Neural progenitor cell (in vitro differentiated cells): ENCODE measurements at regions not wholly inside any gene's neighbourhood (a gene's known extent, or its start where the extent isn't known, plus 50 kb on each side); places are given as distances from the start of the nearest gene placed in this dataset.

Experiments used
- DNase-seq: peaks from one replicate; pipeline ENCODE4 v3.0.0-alpha.2; 2016; ENCODE audit warnings: low spot score
- H2AFZ ChIP-seq: fragments of 200-600 bp; sonication (generic); replicated peaks from 2 replicates; pipeline ENCODE4 v1.6.1; 2016; ENCODE audit warnings: antibody characterized with exemption
- H3F3A ChIP-seq: fragments of 200-600 bp; sonication (generic); 2 replicates; pipeline ENCODE4 v1.6.1; 2016; ENCODE audit warnings: antibody characterized with exemption, low read depth
- H3K27ac ChIP-seq: fragments of 200-600 bp; sonication (generic); 2 replicates; pipeline ENCODE4 v1.5.1; 2016; ENCODE audit warnings: mild to moderate bottlenecking
- H3K27me3 ChIP-seq: fragments of 200-600 bp; sonication (generic); 2 replicates; pipeline ENCODE4 v1.6.1; 2016; ENCODE audit warnings: mild to moderate bottlenecking, moderate library complexity
- H3K36me3 ChIP-seq: fragments of 200-600 bp; sonication (generic); 2 replicates; pipeline ENCODE4 v1.5.1; 2016
- H3K4me1 ChIP-seq: fragments of 200-600 bp; sonication (generic); 2 replicates; pipeline ENCODE4 v1.6.1; 2016; ENCODE audit warnings: mixed run types
- H3K4me2 ChIP-seq: fragments of 200-600 bp; sonication (generic); 2 replicates; pipeline ENCODE4 v1.6.1; 2016
- H3K4me3 ChIP-seq: fragments of 200-600 bp; sonication (generic); 2 replicates; pipeline ENCODE4 v1.5.1; 2016
- H3K79me2 ChIP-seq: fragments of 200-600 bp; sonication (generic); 2 replicates; pipeline ENCODE4 v1.6.1; 2016; ENCODE audit warnings: low read depth
- H3K9ac ChIP-seq: fragments of 200-600 bp; sonication (generic); 2 replicates; pipeline ENCODE4 v1.6.1; 2016
- H3K9me3 ChIP-seq: fragments of 200-600 bp; sonication (generic); 2 replicates; pipeline ENCODE4 v1.5.1; 2016; ENCODE audit warnings: low read depth
- H4K20me1 ChIP-seq: fragments of 200-600 bp; sonication (generic); 2 replicates; pipeline ENCODE4 v1.6.1; 2016; ENCODE audit warnings: low read depth
- H3K27ac Mint-ChIP-seq: 3 replicates; pipeline ENCODE4 v1.8.0; 2021; ENCODE audit warnings: mixed read lengths
- H3K27me3 Mint-ChIP-seq: 2 replicates; pipeline ENCODE4 v1.8.0; 2022; ENCODE audit warnings: low read depth, mild to moderate bottlenecking, inconsistent platforms, moderate library complexity, mixed read lengths; ENCODE audit not compliant: insufficient read depth
- H3K36me3 Mint-ChIP-seq: 3 replicates; pipeline ENCODE4 v1.8.0; 2021; ENCODE audit warnings: mixed read lengths
- H3K4me1 Mint-ChIP-seq: 3 replicates; pipeline ENCODE4 v1.8.0; 2021; ENCODE audit warnings: mixed read lengths
- H3K4me3 Mint-ChIP-seq: 3 replicates; pipeline ENCODE4 v1.8.0; 2021; ENCODE audit warnings: mild to moderate bottlenecking, moderate library complexity, mixed read lengths
- H3K9me3 Mint-ChIP-seq: 3 replicates; pipeline ENCODE4 v1.8.0; 2020; ENCODE audit warnings: mixed read lengths
- CTCF ChIP-seq: fragments of 200-600 bp; sonication (generic); IDR thresholded peaks from 2 replicates; pipeline ENCODE4 v1.5.1; 2017; ENCODE audit warnings: antibody characterized with exemption, mild to moderate bottlenecking
- EZH2 ChIP-seq: fragments of 200-600 bp; sonication (generic); IDR thresholded peaks from 2 replicates; pipeline ENCODE4 v1.6.1; 2017; ENCODE audit warnings: antibody characterized with exemption, mild to moderate bottlenecking, moderate library complexity
- EZH2phosphoT487 ChIP-seq: fragments of 200-600 bp; sonication (generic); IDR thresholded peaks from 2 replicates; pipeline ENCODE4 v1.6.1; 2017; ENCODE audit warnings: antibody characterized with exemption

GRCh38 chr16:61530697-61531096 is 505.5 kb downstream of the CDH8 start:
- Histone ChIP-seq H3K4me3 (no peak overlapping the region), H2AFZ (no peak overlapping the region), H3K9ac (no peak overlapping the region), H3K79me2 (no peaks in the 10 kb centered on the region), H3K9me3 (no peaks in the 10 kb centered on the region), H3K27ac (no peak overlapping the region), H4K20me1 (no peaks in the 10 kb centered on the region), H3K36me3 (no peaks in the 10 kb centered on the region), H3K4me2 (no peak overlapping the region), H3F3A (no peaks in the 10 kb centered on the region), H3K27me3 (no peaks in the 10 kb centered on the region), H3K4me1 (no peaks in the 10 kb centered on the region)
- no peaks in the 10 kb centered on the region for H3K36me3 Mint-ChIP-seq
- no peaks in the 10 kb centered on the region for H3K4me1 Mint-ChIP-seq
- no peak for DNase-seq
- H3K4me3 Mint-ChIP-seq = no peak overlapping the region
- H3K27me3 Mint-ChIP-seq = no peaks in the 10 kb centered on the region
- H3K27ac Mint-ChIP-seq = no peak overlapping the region
- no peak for TF ChIP-seq EZH2phosphoT487
- no peak for TF ChIP-seq CTCF
- no peak for TF ChIP-seq EZH2
- H3K9me3 Mint-ChIP-seq = no peaks in the 10 kb centered on the region

GRCh38 chr16:61500851-61501250 is 535.4 kb downstream of the CDH8 start:
- Mint-ChIP-seq H3K27ac (no peak overlapping the region), H3K4me1 (no peaks in the 10 kb centered on the region), H3K9me3 (no peaks in the 10 kb centered on the region), H3K27me3 (peaks cover 2% of the 10 kb centered on the region), H3K4me3 (no peak overlapping the region), H3K36me3 (no peaks in the 10 kb centered on the region)
- Histone ChIP-seq H3F3A (no peaks in the 10 kb centered on the region), H3K27me3 (no peaks in the 10 kb centered on the region), H3K36me3 (no peaks in the 10 kb centered on the region), H3K4me2 (no peak overlapping the region), H2AFZ (no peak overlapping the region), H4K20me1 (no peaks in the 10 kb centered on the region), H3K79me2 (no peaks in the 10 kb centered on the region), H3K9me3 (no peaks in the 10 kb centered on the region), H3K4me3 (no peak overlapping the region), H3K27ac (no peak overlapping the region), H3K9ac (no peak overlapping the region), H3K4me1 (peaks cover 12% of the 10 kb centered on the region)
- TF ChIP-seq CTCF (no peak), EZH2phosphoT487 (no peak)
- no peak for DNase-seq

GRCh38 chr16:61480250-61480649 is 556.0 kb downstream of the CDH8 start:
- no peak overlapping the region for H3K4me2 ChIP-seq
- no peaks in the 10 kb centered on the region for H3K27me3 Mint-ChIP-seq
- no peaks in the 10 kb centered on the region for H3K27me3 ChIP-seq
- H3K4me3 ChIP-seq = no peak overlapping the region
- H3K4me1 ChIP-seq = no peaks in the 10 kb centered on the region
- no peak overlapping the region for H3K27ac ChIP-seq
- no peaks in the 10 kb centered on the region for H3K79me2 ChIP-seq
- no peaks in the 10 kb centered on the region for H3K4me1 Mint-ChIP-seq
- H2AFZ ChIP-seq = no peak overlapping the region
- H3K27ac Mint-ChIP-seq = no peak overlapping the region
- H3K4me3 Mint-ChIP-seq = no peak overlapping the region
- H4K20me1 ChIP-seq = no peaks in the 10 kb centered on the region
- no peaks in the 10 kb centered on the region for H3K36me3 Mint-ChIP-seq
- H3K9me3 ChIP-seq = no peaks in the 10 kb centered on the region
- no peaks in the 10 kb centered on the region for H3F3A ChIP-seq
- no peaks in the 10 kb centered on the region for H3K9me3 Mint-ChIP-seq
- no peak for DNase-seq
- H3K9ac ChIP-seq = no peak overlapping the region
- no peak for TF ChIP-seq EZH2phosphoT487
- TF ChIP-seq EZH2 = no peak
- TF ChIP-seq CTCF = no peak
- H3K36me3 ChIP-seq = peaks cover 8% of the 10 kb centered on the region

- Mint-ChIP-seq H3K36me3 (no peaks in the 10 kb centered on the region), H3K27ac (no peak overlapping the region), H3K9me3 (peaks cover 8% of the 10 kb centered on the region), H3K4me1 (no peaks in the 10 kb centered on the region), H3K27me3 (peaks cover 2% of the 10 kb centered on the region), H3K4me3 (no peak overlapping the region)
- Histone ChIP-seq H3K79me2 (no peaks in the 10 kb centered on the region), H3K4me2 (no peak overlapping the region), H3K27me3 (no peaks in the 10 kb centered on the region), H3F3A (no peaks in the 10 kb centered on the region), H3K4me3 (no peak overlapping the region), H3K36me3 (peaks cover 3% of the 10 kb centered on the region), H3K9ac (no peak overlapping the region), H3K4me1 (no peaks in the 10 kb centered on the region), H3K27ac (no peak overlapping the region), H2AFZ (no peak overlapping the region), H3K9me3 (no peaks in the 10 kb centered on the region), H4K20me1 (no peaks in the 10 kb centered on the region)
- no peak for TF ChIP-seq CTCF
- no peak for TF ChIP-seq EZH2phosphoT487
- TF ChIP-seq EZH2 = no peak
- DNase-seq = no peak
Observed at GRCh38 chr16:61471737-61472136, 564.5 kb downstream of the CDH8 start.
